ENCODE measurements at regions not wholly inside any gene's neighbourhood (a gene's known extent, or its start where the extent isn't known, plus 50 kb on each side); places are given as distances from the start of the nearest gene placed in this dataset.
A peak's percentile ranks its signal among the peaks of the same experiment; 100 is the strongest.
"Not testable (repeated sequence)": the region's sequence is repeated elsewhere in the genome, so short reads cannot be mapped to it uniquely, and the experiment has no call there.

- peak; percentile 26 for DNase-seq (ENCODE audit: low read depth, low spot score)
These were observed 199.1 kb upstream of the NPY2R start for GRCh38 chr4:155009288-155009687.

GRCh38 chr4:155010376-155010775 lies 198.1 kb upstream of the NPY2R start:
- in situ Hi-C loops (cut with HindIII; ENCODE audit: low pct_unique_long_range_greater_than_20kb, low sequenced_read_pairs) = no loop called here

More at GRCh38 chr4:155009288-155009687, 199.1 kb upstream of the NPY2R start:
- in situ Hi-C loops (cut with HindIII; ENCODE audit: low pct_unique_long_range_greater_than_20kb, low sequenced_read_pairs) = no loop called here

GRCh38 chr4:155011163-155011780 lies 197.2 kb upstream of the NPY2R start:
- in situ Hi-C loops (cut with HindIII; ENCODE audit: low pct_unique_long_range_greater_than_20kb, low sequenced_read_pairs) = no loop called here
- DNase-seq (ENCODE audit: low read depth, low spot score) = no peak

More at GRCh38 chr4:155010376-155010775, 198.1 kb upstream of the NPY2R start:
- no peak for DNase-seq (ENCODE audit: low read depth, low spot score)

GRCh38 chr4:155012469-155012868 lies 196.0 kb upstream of the NPY2R start:
- in situ Hi-C loops (cut with HindIII; ENCODE audit: low pct_unique_long_range_greater_than_20kb, low sequenced_read_pairs) = no loop called here
- no peak for DNase-seq (ENCODE audit: low read depth, low spot score)

- DNase-seq (ENCODE audit: low read depth, low spot score) = no peak
- in situ Hi-C loops (cut with HindIII; ENCODE audit: low pct_unique_long_range_greater_than_20kb, low sequenced_read_pairs) = no loop called here
These were observed 191.0 kb upstream of the NPY2R start for GRCh38 chr4:155017426-155017825.

GRCh38 chr4:155025762-155026457 lies 182.5 kb upstream of the NPY2R start:
- in situ Hi-C loops (cut with HindIII; ENCODE audit: low pct_unique_long_range_greater_than_20kb, low sequenced_read_pairs) = no loop called here
- DNase-seq (ENCODE audit: low read depth, low spot score) = peak; percentile 78

GRCh38 chr4:155026715-155027114 lies 181.7 kb upstream of the NPY2R start:
- DNase-seq (ENCODE audit: low read depth, low spot score) = peak; percentile 7
- in situ Hi-C loops (cut with HindIII; ENCODE audit: low pct_unique_long_range_greater_than_20kb, low sequenced_read_pairs) = no loop called here

- in situ Hi-C loops (cut with HindIII; ENCODE audit: low pct_unique_long_range_greater_than_20kb, low sequenced_read_pairs) = no loop called here
These were observed 175.8 kb upstream of the NPY2R start for GRCh38 chr4:155032521-155033229.

GRCh38 chr4:155033604-155034003 lies 174.8 kb upstream of the NPY2R start:
- in situ Hi-C loops (cut with HindIII; ENCODE audit: low pct_unique_long_range_greater_than_20kb, low sequenced_read_pairs) = no loop called here
- no peak for DNase-seq (ENCODE audit: low read depth, low spot score)

More at GRCh38 chr4:155032521-155033229, 175.8 kb upstream of the NPY2R start:
- DNase-seq (ENCODE audit: low read depth, low spot score) = no peak

GRCh38 chr4:155037031-155037430 lies 171.4 kb upstream of the NPY2R start:
- DNase-seq (ENCODE audit: low read depth, low spot score) = no peak
- in situ Hi-C loops (cut with HindIII; ENCODE audit: low pct_unique_long_range_greater_than_20kb, low sequenced_read_pairs) = no loop called here

GRCh38 chr4:155038459-155038858 lies 170.0 kb upstream of the NPY2R start:
- in situ Hi-C loops (cut with HindIII; ENCODE audit: low pct_unique_long_range_greater_than_20kb, low sequenced_read_pairs) = no loop called here
- DNase-seq (ENCODE audit: low read depth, low spot score) = no peak

- no peak for DNase-seq (ENCODE audit: low read depth, low spot score)
- in situ Hi-C loops (cut with HindIII; ENCODE audit: low pct_unique_long_range_greater_than_20kb, low sequenced_read_pairs) = no loop called here
These were observed 169.3 kb upstream of the NPY2R start for GRCh38 chr4:155039162-155039561.

- no peak for DNase-seq (ENCODE audit: low read depth, low spot score)
- in situ Hi-C loops (cut with HindIII; ENCODE audit: low pct_unique_long_range_greater_than_20kb, low sequenced_read_pairs) = no loop called here
These were observed 168.4 kb upstream of the NPY2R start for GRCh38 chr4:155040031-155040430.

GRCh38 chr4:155042014-155042413 lies 166.4 kb upstream of the NPY2R start:
- no peak for DNase-seq (ENCODE audit: low read depth, low spot score)
- in situ Hi-C loops (cut with HindIII; ENCODE audit: low pct_unique_long_range_greater_than_20kb, low sequenced_read_pairs) = no loop called here

GRCh38 chr4:155044251-155044650 lies 164.2 kb upstream of the NPY2R start:
- in situ Hi-C loops (cut with HindIII; ENCODE audit: low pct_unique_long_range_greater_than_20kb, low sequenced_read_pairs); DNase-seq (ENCODE audit: low read depth, low spot score): not testable (repeated sequence)

- in situ Hi-C loops (cut with HindIII; ENCODE audit: low pct_unique_long_range_greater_than_20kb, low sequenced_read_pairs) = no loop called here
These were observed 160.7 kb upstream of the NPY2R start for GRCh38 chr4:155047755-155048154.

GRCh38 chr4:155054042-155054441 lies 154.4 kb upstream of the NPY2R start:
- DNase-seq (ENCODE audit: low read depth, low spot score); in situ Hi-C loops (cut with HindIII; ENCODE audit: low pct_unique_long_range_greater_than_20kb, low sequenced_read_pairs): not testable (repeated sequence)

More at GRCh38 chr4:155047755-155048154, 160.7 kb upstream of the NPY2R start:
- DNase-seq (ENCODE audit: low read depth, low spot score) = no peak

GRCh38 chr4:155060419-155060818 lies 148.0 kb upstream of the NPY2R start:
- no peak for DNase-seq (ENCODE audit: low read depth, low spot score)
- in situ Hi-C loops (cut with HindIII; ENCODE audit: low pct_unique_long_range_greater_than_20kb, low sequenced_read_pairs) = no loop called here

- no peak for DNase-seq (ENCODE audit: low read depth, low spot score)
- in situ Hi-C loops (cut with HindIII; ENCODE audit: low pct_unique_long_range_greater_than_20kb, low sequenced_read_pairs) = no loop called here
These were observed 147.6 kb upstream of the NPY2R start for GRCh38 chr4:155060873-155061272.

Measured in SK-MEL-5 (cell line).